Liver (tissue), 3 donors: ENCODE measurements at regions not wholly inside any gene's neighbourhood (a gene's known extent, or its start where the extent isn't known, plus 50 kb on each side); places are given as distances from the start of the nearest gene placed in this dataset.

Experiments
- CTCF ChIP-seq: fragments of 150-350 bp; IDR thresholded peaks from 2 replicates; pipeline ENCODE4 v1.5.1; 2017; ENCODE audit warnings: improper control_type of control experiment, low read depth, low read length; ENCODE audit not compliant: missing input control
- HNF4A ChIP-seq, 2 donors: conservative IDR thresholded peaks; 2 replicates each; pipeline ENCODE4 v1.6.1; 2016; ENCODE audit warnings: antibody characterized with exemption in 2 of 2, mild to moderate bottlenecking in 2 of 2
- JUND ChIP-seq, 2 donors: IDR thresholded peaks; 2 replicates each; pipeline ENCODE4 v1.6.1; 2016; ENCODE audit warnings: antibody characterized with exemption in 2 of 2
- TAF1 ChIP-seq: conservative IDR thresholded peaks from 2 replicates; pipeline ENCODE4 v1.6.1; 2016; ENCODE audit warnings: antibody characterized with exemption, mild to moderate bottlenecking
- TF ChIP-seq, protein P1 (sequence below): IDR thresholded peaks from 2 replicates; pipeline ENCODE4 v1.6.1; 2016; ENCODE audit warnings: antibody characterized with exemption
- TF ChIP-seq, protein P2 (sequence below): IDR thresholded peaks from 2 replicates; pipeline ENCODE4 v1.6.1; 2016; ENCODE audit warnings: antibody characterized with exemption, mild to moderate bottlenecking
- donor health status: healthy.
- donor health status: healthy.

DNA sequence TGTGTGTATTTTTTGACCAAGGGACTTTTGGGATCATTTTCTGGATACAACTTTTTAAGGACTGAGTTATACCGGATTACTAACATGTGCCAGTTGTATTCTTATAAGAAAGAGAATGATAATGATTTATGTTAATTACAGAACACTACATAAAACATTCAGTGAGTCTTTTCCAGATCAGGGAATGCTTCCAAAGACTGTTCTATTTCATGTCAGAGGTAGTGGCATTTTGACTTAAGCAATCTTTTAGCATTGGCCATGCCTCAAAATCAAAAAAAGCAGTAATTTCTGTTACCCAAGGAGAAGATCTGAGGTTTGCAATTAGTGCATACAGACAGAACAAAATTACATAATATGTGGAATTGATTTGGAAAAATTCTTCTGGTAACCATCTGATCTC, 413.0 kb upstream of the CDH9 start:
- TF ChIP-seq, protein P1, sequence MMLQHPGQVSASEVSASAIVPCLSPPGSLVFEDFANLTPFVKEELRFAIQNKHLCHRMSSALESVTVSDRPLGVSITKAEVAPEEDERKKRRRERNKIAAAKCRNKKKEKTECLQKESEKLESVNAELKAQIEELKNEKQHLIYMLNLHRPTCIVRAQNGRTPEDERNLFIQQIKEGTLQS = no peak
- TF ChIP-seq, protein P2, sequence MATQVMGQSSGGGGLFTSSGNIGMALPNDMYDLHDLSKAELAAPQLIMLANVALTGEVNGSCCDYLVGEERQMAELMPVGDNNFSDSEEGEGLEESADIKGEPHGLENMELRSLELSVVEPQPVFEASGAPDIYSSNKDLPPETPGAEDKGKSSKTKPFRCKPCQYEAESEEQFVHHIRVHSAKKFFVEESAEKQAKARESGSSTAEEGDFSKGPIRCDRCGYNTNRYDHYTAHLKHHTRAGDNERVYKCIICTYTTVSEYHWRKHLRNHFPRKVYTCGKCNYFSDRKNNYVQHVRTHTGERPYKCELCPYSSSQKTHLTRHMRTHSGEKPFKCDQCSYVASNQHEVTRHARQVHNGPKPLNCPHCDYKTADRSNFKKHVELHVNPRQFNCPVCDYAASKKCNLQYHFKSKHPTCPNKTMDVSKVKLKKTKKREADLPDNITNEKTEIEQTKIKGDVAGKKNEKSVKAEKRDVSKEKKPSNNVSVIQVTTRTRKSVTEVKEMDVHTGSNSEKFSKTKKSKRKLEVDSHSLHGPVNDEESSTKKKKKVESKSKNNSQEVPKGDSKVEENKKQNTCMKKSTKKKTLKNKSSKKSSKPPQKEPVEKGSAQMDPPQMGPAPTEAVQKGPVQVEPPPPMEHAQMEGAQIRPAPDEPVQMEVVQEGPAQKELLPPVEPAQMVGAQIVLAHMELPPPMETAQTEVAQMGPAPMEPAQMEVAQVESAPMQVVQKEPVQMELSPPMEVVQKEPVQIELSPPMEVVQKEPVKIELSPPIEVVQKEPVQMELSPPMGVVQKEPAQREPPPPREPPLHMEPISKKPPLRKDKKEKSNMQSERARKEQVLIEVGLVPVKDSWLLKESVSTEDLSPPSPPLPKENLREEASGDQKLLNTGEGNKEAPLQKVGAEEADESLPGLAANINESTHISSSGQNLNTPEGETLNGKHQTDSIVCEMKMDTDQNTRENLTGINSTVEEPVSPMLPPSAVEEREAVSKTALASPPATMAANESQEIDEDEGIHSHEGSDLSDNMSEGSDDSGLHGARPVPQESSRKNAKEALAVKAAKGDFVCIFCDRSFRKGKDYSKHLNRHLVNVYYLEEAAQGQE = no peak
- TF ChIP-seq CTCF (no peak), TAF1 (no peak), HNF4A (conservative IDR thresholded peaks at IDR 0.05) (no peak), JUND (IDR thresholded peaks at IDR 0.05) (no peak)
